RWPE2 (cell line): ENCODE measurements at regions not wholly inside any gene's neighbourhood (a gene's known extent, or its start where the extent isn't known, plus 50 kb on each side); places are given as distances from the start of the nearest gene placed in this dataset.

Source experiments
- ATAC-seq: fragments of 200-7000 bp; cut with Tn5 transposase; 3 replicates; pipeline ENCODE4 v1.9.1; 2021; ENCODE audit warnings: low read depth
- DNase-seq: peaks from one replicate; pipeline ENCODE4 v3.0.0-alpha.2; 2020; ENCODE audit warnings: low spot score
- H3K27ac ChIP-seq: fragments of 450-650 bp; 2 replicates; pipeline ENCODE4 v1.5.1; 2017; ENCODE audit warnings: mild to moderate bottlenecking; ENCODE audit not compliant: poor library complexity, severe bottlenecking
- H3K27me3 ChIP-seq: fragments of 250-450 bp; sonication (Bioruptor Pico); 2 replicates; pipeline ENCODE4 v1.5.1; 2021; ENCODE audit warnings: mild to moderate bottlenecking, moderate library complexity; ENCODE audit not compliant: insufficient read depth, poor library complexity, severe bottlenecking
- H3K36me3 ChIP-seq: fragments of 250-450 bp; sonication (Bioruptor Pico); 2 replicates; pipeline ENCODE4 v1.5.1; 2020; ENCODE audit warnings: low read depth, mild to moderate bottlenecking, moderate library complexity
- H3K4me1 ChIP-seq: fragments of 250-450 bp; sonication (Bioruptor Pico); 2 replicates; pipeline ENCODE4 v1.5.1; 2021; ENCODE audit warnings: mild to moderate bottlenecking, moderate library complexity; ENCODE audit not compliant: insufficient read depth, poor library complexity, severe bottlenecking
- H3K4me3 ChIP-seq: fragments of 250-450 bp; sonication (Bioruptor Pico); 2 replicates; pipeline ENCODE4 v1.5.1; 2021; ENCODE audit warnings: mild to moderate bottlenecking, moderate library complexity; ENCODE audit not compliant: severe bottlenecking
- H3K9me3 ChIP-seq: fragments of 250-450 bp; sonication (Bioruptor Pico); 2 replicates; pipeline ENCODE4 v1.5.1; 2021; ENCODE audit warnings: mild to moderate bottlenecking, moderate library complexity; ENCODE audit not compliant: severe bottlenecking
- TF ChIP-seq, protein P1 (sequence below): fragments of 450-650 bp; IDR thresholded peaks from one replicate; pipeline ENCODE4 v1.5.1; 2017; ENCODE audit warnings: mild to moderate bottlenecking, moderate library complexity; ENCODE audit not compliant: poor library complexity, severe bottlenecking

DNA sequence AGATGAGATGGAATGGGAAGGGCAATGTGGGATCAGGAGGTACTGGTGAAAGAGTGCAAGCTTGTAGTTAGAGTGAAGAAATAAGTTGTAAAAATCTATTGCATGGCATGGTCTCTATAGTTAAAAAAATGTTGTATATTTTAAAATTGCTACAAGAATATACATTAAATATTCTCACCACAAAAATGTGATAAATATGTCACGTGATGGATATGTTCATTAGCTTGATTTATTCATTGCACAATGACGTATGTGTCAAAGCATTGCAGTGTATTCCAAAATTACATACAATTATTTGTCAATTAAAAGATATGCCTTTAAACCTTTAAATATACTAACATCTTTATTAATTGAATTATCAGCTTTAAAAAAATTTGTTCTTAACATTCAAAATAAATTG lies 1607.1 kb downstream of the REEP3 start:
- TF ChIP-seq, protein P1, sequence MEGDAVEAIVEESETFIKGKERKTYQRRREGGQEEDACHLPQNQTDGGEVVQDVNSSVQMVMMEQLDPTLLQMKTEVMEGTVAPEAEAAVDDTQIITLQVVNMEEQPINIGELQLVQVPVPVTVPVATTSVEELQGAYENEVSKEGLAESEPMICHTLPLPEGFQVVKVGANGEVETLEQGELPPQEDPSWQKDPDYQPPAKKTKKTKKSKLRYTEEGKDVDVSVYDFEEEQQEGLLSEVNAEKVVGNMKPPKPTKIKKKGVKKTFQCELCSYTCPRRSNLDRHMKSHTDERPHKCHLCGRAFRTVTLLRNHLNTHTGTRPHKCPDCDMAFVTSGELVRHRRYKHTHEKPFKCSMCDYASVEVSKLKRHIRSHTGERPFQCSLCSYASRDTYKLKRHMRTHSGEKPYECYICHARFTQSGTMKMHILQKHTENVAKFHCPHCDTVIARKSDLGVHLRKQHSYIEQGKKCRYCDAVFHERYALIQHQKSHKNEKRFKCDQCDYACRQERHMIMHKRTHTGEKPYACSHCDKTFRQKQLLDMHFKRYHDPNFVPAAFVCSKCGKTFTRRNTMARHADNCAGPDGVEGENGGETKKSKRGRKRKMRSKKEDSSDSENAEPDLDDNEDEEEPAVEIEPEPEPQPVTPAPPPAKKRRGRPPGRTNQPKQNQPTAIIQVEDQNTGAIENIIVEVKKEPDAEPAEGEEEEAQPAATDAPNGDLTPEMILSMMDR = no peak
- H3K4me3 ChIP-seq = no peak overlapping the region

DNA sequence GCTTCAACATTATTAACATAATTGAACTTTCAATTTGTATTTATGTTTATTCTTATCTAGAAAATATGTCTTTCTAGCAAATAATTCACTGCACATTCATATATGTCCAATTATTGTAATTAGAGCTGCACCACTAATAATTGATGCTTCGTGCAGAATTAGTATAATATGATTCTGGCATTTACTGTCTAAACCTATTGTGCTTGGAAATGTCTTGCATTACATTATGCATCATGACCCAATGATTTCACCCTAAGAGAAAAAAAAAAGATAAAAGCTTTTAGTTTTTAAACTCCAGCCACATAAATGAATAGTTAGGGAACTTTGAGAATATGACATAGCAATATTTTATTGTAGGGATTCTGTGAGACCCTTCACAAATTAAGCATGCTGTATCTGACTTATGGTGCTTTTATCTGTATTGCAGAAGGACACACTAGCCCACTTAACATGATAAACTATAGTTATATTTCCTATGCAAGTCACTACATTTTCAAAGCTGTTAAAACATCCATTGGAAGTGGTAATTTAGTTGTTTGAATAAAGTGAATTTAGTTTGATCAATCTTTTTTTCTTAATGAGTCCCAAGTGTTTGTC lies 1609.1 kb downstream of the REEP3 start:
- TF ChIP-seq, protein P1 = no peak
- no peak overlapping the region for H3K27ac ChIP-seq
- peaks cover 4% of the 10 kb centered on the region for H3K27me3 ChIP-seq
- no peak overlapping the region for H3K4me3 ChIP-seq
- no peaks in the 10 kb centered on the region for H3K36me3 ChIP-seq
- H3K4me1 ChIP-seq = no peaks in the 10 kb centered on the region
- H3K9me3 ChIP-seq = no peaks in the 10 kb centered on the region
- no peak for DNase-seq
- no peak for ATAC-seq

More for the DNA sequence above, 1607.1 kb downstream of the REEP3 start:
- no peaks in the 10 kb centered on the region for H3K36me3 ChIP-seq
- no peak for ATAC-seq
- H3K27ac ChIP-seq = no peak overlapping the region
- DNase-seq = no peak
- no peaks in the 10 kb centered on the region for H3K9me3 ChIP-seq
- no peaks in the 10 kb centered on the region for H3K4me1 ChIP-seq
- peaks cover 4% of the 10 kb centered on the region for H3K27me3 ChIP-seq

DNA sequence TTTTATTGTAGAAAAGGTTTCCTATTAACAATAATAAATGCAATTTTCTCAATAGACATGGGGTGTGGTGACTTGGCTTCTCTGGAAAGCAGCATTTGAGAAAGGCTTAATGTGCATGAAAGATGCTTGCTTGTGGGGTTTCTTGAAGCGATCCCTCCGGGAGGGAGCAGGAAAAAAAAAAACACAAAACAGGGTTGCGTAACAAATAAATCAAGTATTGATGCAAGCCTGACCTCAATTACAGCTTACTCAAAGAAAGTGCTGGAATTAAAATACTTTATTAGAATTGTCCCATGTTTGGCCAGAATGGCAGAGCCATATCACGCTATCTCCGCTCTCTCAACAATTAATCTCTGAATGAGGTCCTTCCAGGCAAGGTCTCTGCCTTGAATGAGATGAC lies 1612.5 kb downstream of the REEP3 start:
- DNase-seq (no peak), ATAC-seq (no peak)
- no peaks in the 10 kb centered on the region for H3K9me3 ChIP-seq
- no peaks in the 10 kb centered on the region for H3K36me3 ChIP-seq
- H3K4me3 ChIP-seq = no peak overlapping the region
- TF ChIP-seq, protein P1 = no peak
- peaks cover 4% of the 10 kb centered on the region for H3K27me3 ChIP-seq
- no peaks in the 10 kb centered on the region for H3K4me1 ChIP-seq
- no peak overlapping the region for H3K27ac ChIP-seq

DNA sequence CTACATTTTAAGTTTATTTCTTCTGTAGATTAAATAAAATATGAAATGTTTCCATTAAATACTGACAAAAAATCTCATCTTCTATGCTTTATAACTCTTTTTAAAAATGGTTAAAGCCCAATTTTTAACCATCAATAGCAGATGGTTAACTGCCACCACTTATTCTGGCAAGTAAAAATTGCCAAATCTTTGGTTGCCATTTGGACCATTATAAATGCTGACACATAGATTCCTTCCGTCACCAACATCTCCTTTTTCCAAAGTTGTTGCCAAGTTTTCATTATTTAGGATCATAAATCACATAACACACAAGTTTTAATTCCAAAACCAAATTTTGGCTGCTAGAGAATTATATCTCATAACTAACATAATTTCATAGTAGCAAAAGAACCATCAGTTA lies 1614.3 kb downstream of the REEP3 start:
- H3K27me3 ChIP-seq = peaks cover 4% of the 10 kb centered on the region
- ATAC-seq (no peak), DNase-seq (no peak)
- H3K36me3 ChIP-seq = no peaks in the 10 kb centered on the region
- H3K4me3 ChIP-seq = no peak overlapping the region
- no peaks in the 10 kb centered on the region for H3K4me1 ChIP-seq
- TF ChIP-seq, protein P1 = no peak
- H3K9me3 ChIP-seq = no peaks in the 10 kb centered on the region
- no peak overlapping the region for H3K27ac ChIP-seq

DNA sequence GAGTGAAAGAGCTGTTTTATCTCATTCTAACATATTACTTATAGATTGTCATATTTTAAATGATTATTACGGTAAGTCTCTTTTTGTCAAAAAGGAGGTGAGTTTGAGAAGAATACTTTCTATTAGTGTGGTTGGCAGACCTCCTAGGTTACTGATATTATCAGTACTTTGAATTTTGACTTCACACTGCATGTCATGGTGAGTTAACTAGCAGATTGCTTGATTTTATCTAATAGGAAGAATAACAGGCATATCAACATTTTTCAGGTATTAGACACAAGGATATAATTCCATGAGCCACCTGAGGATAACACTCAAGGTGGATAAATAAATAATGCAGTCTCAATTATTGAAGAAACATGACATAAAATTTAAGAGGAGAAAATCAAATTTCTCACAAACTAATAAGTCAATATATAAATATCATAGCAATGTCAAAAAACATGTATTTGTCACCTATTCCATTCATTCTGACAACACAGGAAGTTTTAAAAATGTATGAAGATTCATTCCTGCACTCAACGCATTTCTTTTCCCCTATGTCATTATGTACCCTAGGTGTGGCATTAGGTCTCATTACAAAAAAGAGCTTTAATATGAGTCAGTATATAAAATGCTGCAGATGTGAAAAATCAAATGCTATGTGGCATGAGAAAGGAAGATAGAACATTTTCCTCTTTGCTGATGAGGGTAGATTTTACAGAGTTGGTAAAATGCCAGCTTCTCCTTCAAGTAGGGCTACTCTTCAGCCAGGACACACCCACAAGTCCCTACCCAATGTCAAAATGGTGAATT lies 1621.6 kb downstream of the REEP3 start:
- Histone ChIP-seq H3K9me3 (peaks cover 1% of the 10 kb centered on the region), H3K36me3 (no peaks in the 10 kb centered on the region), H3K27ac (no peak overlapping the region), H3K27me3 (no peaks in the 10 kb centered on the region), H3K4me1 (no peaks in the 10 kb centered on the region), H3K4me3 (no peak overlapping the region)
- TF ChIP-seq, protein P1 = no peak
- DNase-seq = no peak
- ATAC-seq = no peak
